ENCODE measurements at regions not wholly inside any gene's neighbourhood (a gene's known extent, or its start where the extent isn't known, plus 50 kb on each side); places are given as distances from the start of the nearest gene placed in this dataset.

DNA sequence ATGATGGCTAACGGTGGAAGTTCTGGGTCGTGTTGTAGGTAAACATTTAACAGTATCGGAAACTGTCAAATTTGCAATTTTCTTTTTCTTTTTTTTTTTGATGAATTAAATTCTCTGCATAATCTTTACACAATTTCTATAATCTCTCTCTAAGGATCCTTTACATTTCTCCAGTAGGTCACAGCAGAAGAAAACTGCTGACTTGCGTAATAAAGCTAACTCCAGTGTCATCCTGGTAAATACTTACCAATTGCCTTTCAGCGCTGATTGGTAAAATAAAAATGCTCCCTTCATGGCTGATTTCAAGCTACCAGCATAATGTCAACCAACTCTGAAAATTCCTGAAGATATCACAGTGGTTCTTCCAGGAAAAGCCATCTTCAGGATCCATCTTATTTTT, 510.5 kb upstream of the ATXN8OS start:
- ChIA-PET CTCF (no interaction called here), POLR2A (ENCODE audit: unreplicated experiment) (no interaction called here)
- no peaks in the 10 kb centered on the region for H3K9me3 ChIP-seq (ENCODE audit: low read length)
- H3K27me3 ChIP-seq (ENCODE audit: low read length) = no peaks in the 10 kb centered on the region
- H3K79me2 ChIP-seq (ENCODE audit: low read length) = no peaks in the 10 kb centered on the region
- no peak overlapping the region for H3K4me2 ChIP-seq (ENCODE audit: low read length)
- no peak overlapping the region for H3K9ac ChIP-seq (ENCODE audit: low read length)
- no peaks in the 10 kb centered on the region for H4K20me1 ChIP-seq (ENCODE audit: low read length)
- ATAC-seq (no peak), DNase-seq (no peak)
- H3K9me2 ChIP-seq (replicated peaks; ENCODE audit: low read length) = no peaks in the 10 kb centered on the region
- no peaks in the 10 kb centered on the region for H3K36me3 ChIP-seq (ENCODE audit: low read depth, low read length)
- no peak overlapping the region for H2AFZ ChIP-seq (ENCODE audit: low read length)
- H3K4me1 ChIP-seq (ENCODE audit: insufficient read depth, low read length) = no peaks in the 10 kb centered on the region
- H3F3A ChIP-seq (ENCODE audit: low read length, unreplicated experiment) = no peaks in the 10 kb centered on the region
- BruUV-seq (replicated peaks) = no TSS peak
- intact Hi-C loops (cut with micrococcal nuclease) = no loop called here
- TF ChIP-seq, protein P1, sequence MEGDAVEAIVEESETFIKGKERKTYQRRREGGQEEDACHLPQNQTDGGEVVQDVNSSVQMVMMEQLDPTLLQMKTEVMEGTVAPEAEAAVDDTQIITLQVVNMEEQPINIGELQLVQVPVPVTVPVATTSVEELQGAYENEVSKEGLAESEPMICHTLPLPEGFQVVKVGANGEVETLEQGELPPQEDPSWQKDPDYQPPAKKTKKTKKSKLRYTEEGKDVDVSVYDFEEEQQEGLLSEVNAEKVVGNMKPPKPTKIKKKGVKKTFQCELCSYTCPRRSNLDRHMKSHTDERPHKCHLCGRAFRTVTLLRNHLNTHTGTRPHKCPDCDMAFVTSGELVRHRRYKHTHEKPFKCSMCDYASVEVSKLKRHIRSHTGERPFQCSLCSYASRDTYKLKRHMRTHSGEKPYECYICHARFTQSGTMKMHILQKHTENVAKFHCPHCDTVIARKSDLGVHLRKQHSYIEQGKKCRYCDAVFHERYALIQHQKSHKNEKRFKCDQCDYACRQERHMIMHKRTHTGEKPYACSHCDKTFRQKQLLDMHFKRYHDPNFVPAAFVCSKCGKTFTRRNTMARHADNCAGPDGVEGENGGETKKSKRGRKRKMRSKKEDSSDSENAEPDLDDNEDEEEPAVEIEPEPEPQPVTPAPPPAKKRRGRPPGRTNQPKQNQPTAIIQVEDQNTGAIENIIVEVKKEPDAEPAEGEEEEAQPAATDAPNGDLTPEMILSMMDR (conservative IDR thresholded peaks at IDR 0.05; ENCODE audit: low read depth, low read length) = no peak
- TF ChIP-seq EZH2phosphoT487 (IDR thresholded peaks at IDR 0.05; ENCODE audit: borderline replicate concordance, low read length) (no peak), EZH2 (IDR thresholded peaks at IDR 0.05; ENCODE audit: low read length, unreplicated experiment) (no peak)
- no peak overlapping the region for H3K27ac ChIP-seq (ENCODE audit: low read length)
- no peak overlapping the region for H3K4me3 ChIP-seq (ENCODE audit: low read length)

DNA sequence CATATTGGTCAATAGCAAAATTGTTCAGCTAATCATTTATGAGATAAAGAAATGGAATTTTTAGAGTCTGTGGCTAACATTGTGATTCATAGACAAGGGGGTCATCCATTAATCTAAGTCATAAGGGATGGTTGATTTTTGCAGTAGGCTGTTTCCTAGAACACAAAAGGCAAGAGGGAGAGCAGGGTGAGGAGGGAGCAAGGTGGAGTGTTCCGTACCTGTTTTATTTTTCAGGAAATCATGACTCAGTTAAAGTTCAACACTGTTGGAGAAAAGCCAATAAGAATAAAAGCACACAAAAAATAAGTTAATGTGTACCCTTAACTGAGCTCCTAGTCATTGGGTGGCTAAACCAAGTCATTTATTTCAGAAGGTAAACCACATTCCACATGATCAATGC, 512.4 kb upstream of the ATXN8OS start:
- H3K27ac ChIP-seq (ENCODE audit: low read length) = no peak overlapping the region
- no peaks in the 10 kb centered on the region for H4K20me1 ChIP-seq (ENCODE audit: low read length)
- no peak for ATAC-seq
- TF ChIP-seq EZH2phosphoT487 (IDR thresholded peaks at IDR 0.05; ENCODE audit: borderline replicate concordance, low read length) (no peak), EZH2 (IDR thresholded peaks at IDR 0.05; ENCODE audit: low read length, unreplicated experiment) (no peak)
- TF ChIP-seq, protein P1 (conservative IDR thresholded peaks at IDR 0.05; ENCODE audit: low read depth, low read length) = no peak
- no peaks in the 10 kb centered on the region for H3F3A ChIP-seq (ENCODE audit: low read length, unreplicated experiment)
- no peak overlapping the region for H3K4me2 ChIP-seq (ENCODE audit: low read length)
- no peak overlapping the region for H3K9ac ChIP-seq (ENCODE audit: low read length)
- no peaks in the 10 kb centered on the region for H3K27me3 ChIP-seq (ENCODE audit: low read length)
- H3K9me3 ChIP-seq (ENCODE audit: low read length) = no peaks in the 10 kb centered on the region
- no peaks in the 10 kb centered on the region for H3K4me1 ChIP-seq (ENCODE audit: insufficient read depth, low read length)
- no peaks in the 10 kb centered on the region for H3K9me2 ChIP-seq (replicated peaks; ENCODE audit: low read length)
- DNase-seq = peak; percentile 2
- POLR2A ChIA-PET (ENCODE audit: unreplicated experiment) = no interaction called here
- no peak overlapping the region for H3K4me3 ChIP-seq (ENCODE audit: low read length)
- no TSS peak for BruUV-seq (replicated peaks)
- H2AFZ ChIP-seq (ENCODE audit: low read length) = no peak overlapping the region
- no peaks in the 10 kb centered on the region for H3K79me2 ChIP-seq (ENCODE audit: low read length)
- intact Hi-C loops (cut with micrococcal nuclease) = no loop called here
- no peaks in the 10 kb centered on the region for H3K36me3 ChIP-seq (ENCODE audit: low read depth, low read length)
- CTCF ChIA-PET = no interaction called here

DNA sequence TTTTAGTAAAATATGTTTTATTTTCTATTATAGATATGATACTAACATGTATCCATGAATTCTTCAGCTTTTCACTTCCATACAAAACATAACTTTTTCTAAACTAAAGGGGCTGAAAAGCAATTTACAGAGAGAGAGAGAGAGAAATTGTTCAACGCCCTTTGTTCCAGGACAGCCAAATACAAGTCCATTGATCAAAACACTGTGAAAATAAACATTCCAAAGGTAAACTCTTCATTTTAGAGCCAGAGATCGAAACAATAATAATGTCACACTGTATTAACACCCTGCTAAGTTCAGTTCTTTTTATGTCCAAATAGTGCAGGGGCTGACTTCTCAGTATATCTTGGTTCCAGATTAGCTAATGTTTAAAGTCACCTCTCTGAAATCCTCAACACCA, 516.2 kb upstream of the ATXN8OS start:
- no TSS peak for BruUV-seq (replicated peaks)
- Histone ChIP-seq H3K9me2 (replicated peaks; ENCODE audit: low read length) (no peaks in the 10 kb centered on the region), H3K79me2 (ENCODE audit: low read length) (no peaks in the 10 kb centered on the region), H2AFZ (ENCODE audit: low read length) (no peak overlapping the region), H3K36me3 (ENCODE audit: low read depth, low read length) (no peaks in the 10 kb centered on the region), H3K4me1 (ENCODE audit: insufficient read depth, low read length) (no peaks in the 10 kb centered on the region), H3K4me2 (ENCODE audit: low read length) (no peak overlapping the region), H3K9me3 (ENCODE audit: low read length) (no peaks in the 10 kb centered on the region), H3K9ac (ENCODE audit: low read length) (no peak overlapping the region), H4K20me1 (ENCODE audit: low read length) (no peaks in the 10 kb centered on the region), H3K27me3 (ENCODE audit: low read length) (no peaks in the 10 kb centered on the region), H3F3A (ENCODE audit: low read length, unreplicated experiment) (no peaks in the 10 kb centered on the region), H3K27ac (ENCODE audit: low read length) (no peak overlapping the region), H3K4me3 (ENCODE audit: low read length) (no peak overlapping the region)
- intact Hi-C loops (cut with micrococcal nuclease) = no loop called here
- ATAC-seq (no peak), DNase-seq (no peak)
- ChIA-PET POLR2A (ENCODE audit: unreplicated experiment) (no interaction called here), CTCF (no interaction called here)
- TF ChIP-seq EZH2 (IDR thresholded peaks at IDR 0.05; ENCODE audit: low read length, unreplicated experiment) = no peak

Data from PC-3 (cell line).